PFSK-1 (cell line): ENCODE measurements at regions not wholly inside any gene's neighbourhood (a gene's known extent, or its start where the extent isn't known, plus 50 kb on each side); places are given as distances from the start of the nearest gene placed in this dataset.

Experiments
- FOXP2 ChIP-seq: optimal IDR thresholded peaks from 2 replicates; pipeline ENCODE3; 2011; ENCODE audit warnings: borderline replicate concordance, control low read depth, inconsistent platforms; ENCODE audit not compliant: insufficient read depth; ENCODE audit errors: extremely low read length, extremely low read depth
- POLR2AphosphoS5 ChIP-seq: IDR thresholded peaks from 2 replicates; pipeline ENCODE4 v1.6.1; 2012; ENCODE audit warnings: low read depth, mild to moderate bottlenecking, control low read depth, low read length, moderate library complexity
- REST ChIP-seq, 2 experiments: IDR thresholded peaks; 2 replicates each; pipeline versions ENCODE4 v1.6.1 to v1.8.0; 2011 to 2012; ENCODE audit warnings: low read depth in 2 of 2, low read length in 2 of 2, control low read depth in 1 of 2, inconsistent platforms in 1 of 2, mild to moderate bottlenecking in 1 of 2, moderate library complexity in 1 of 2; ENCODE audit not compliant: insufficient read depth in 1 of 2
- SIN3A ChIP-seq: IDR thresholded peaks from 2 replicates; pipeline ENCODE4 v1.6.1; 2012; ENCODE audit warnings: mild to moderate bottlenecking, low read length, moderate library complexity, borderline replicate concordance; ENCODE audit not compliant: insufficient read depth
- TAF1 ChIP-seq: IDR thresholded peaks from 2 replicates; pipeline ENCODE4 v1.6.1; 2012; ENCODE audit warnings: low read length, control low read depth, borderline replicate concordance; ENCODE audit not compliant: insufficient read depth

GRCh38 chr11:31943056-31943780 lies 132.1 kb upstream of the PAX6 start:
- TF ChIP-seq TAF1, result no peak
- TF ChIP-seq REST (IDR thresholded peaks at IDR 0.05; ENCODE audit: insufficient read depth in 1 of 2, low read depth in 2 of 2, low read length in 2 of 2), result no peak

- TF ChIP-seq REST (IDR thresholded peaks at IDR 0.05; ENCODE audit: insufficient read depth in 1 of 2, low read depth in 2 of 2, low read length in 2 of 2) (no peak), FOXP2 (no peak), SIN3A (no peak), TAF1 (no peak), POLR2AphosphoS5 (no peak)
Measured at GRCh38 chr11:31940371-31941037, 129.4 kb upstream of the PAX6 start.

GRCh38 chr11:31939004-31939403 lies 127.9 kb upstream of the PAX6 start:
- TF ChIP-seq TAF1 (no peak), REST (IDR thresholded peaks at IDR 0.05; ENCODE audit: insufficient read depth in 1 of 2, low read depth in 2 of 2, low read length in 2 of 2) (no peak), SIN3A (no peak), POLR2AphosphoS5 (no peak), FOXP2 (no peak)

DNA sequence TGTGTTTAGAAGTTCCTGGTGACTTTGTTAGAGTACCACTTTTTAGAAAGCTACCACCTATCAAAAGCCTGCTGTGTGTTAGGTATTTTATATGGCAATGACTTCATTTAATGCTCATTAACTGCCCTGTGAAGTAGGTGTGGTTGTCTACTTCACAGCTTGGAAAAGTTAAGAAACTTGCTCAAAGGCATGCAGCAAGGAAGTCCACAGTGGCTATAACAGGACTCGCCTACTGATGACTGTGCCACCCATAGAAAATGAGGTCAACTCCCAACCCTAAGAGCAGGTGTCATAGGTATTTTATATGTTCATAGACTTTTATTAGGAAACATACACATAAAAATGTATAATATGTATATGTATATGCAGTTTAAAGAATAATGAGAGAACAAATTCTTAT lies 125.2 kb upstream of the PAX6 start:
- TF ChIP-seq FOXP2, result no peak
- no peak for TF ChIP-seq SIN3A
- TF ChIP-seq REST (IDR thresholded peaks at IDR 0.05; ENCODE audit: insufficient read depth in 1 of 2, low read depth in 2 of 2, low read length in 2 of 2), result no peak
- no peak for TF ChIP-seq TAF1
- no peak for TF ChIP-seq POLR2AphosphoS5

DNA sequence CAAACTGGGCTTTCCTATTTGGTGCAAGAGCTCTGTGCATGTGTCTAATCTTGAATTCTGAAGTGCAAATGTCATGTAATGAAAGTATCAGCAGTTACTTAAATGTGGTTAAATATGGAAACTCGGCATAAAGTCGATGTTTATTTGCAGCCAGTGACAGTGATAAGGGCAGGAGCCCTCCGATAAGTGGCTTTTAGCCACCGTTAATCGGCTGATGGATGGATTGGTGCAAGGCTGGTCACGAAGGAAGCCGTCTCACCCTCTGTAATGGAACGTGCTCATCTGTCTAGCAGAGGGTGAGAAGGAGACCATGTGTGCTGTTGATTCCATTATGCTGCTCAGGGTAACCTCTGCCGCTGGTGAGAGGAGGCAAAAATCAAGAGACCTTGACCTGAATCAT lies 121.8 kb upstream of the PAX6 start:
- no peak for TF ChIP-seq TAF1
- TF ChIP-seq REST (IDR thresholded peaks at IDR 0.05; ENCODE audit: insufficient read depth in 1 of 2, low read depth in 2 of 2, low read length in 2 of 2), result no peak
- no peak for TF ChIP-seq POLR2AphosphoS5
- no peak for TF ChIP-seq FOXP2
- no peak for TF ChIP-seq SIN3A
